ENCODE measurements at regions not wholly inside any gene's neighbourhood (a gene's known extent, or its start where the extent isn't known, plus 50 kb on each side); places are given as distances from the start of the nearest gene placed in this dataset.
"Not testable (repeated sequence)": the region's sequence is repeated elsewhere in the genome, so short reads cannot be mapped to it uniquely, and the experiment has no call there.

DNA sequence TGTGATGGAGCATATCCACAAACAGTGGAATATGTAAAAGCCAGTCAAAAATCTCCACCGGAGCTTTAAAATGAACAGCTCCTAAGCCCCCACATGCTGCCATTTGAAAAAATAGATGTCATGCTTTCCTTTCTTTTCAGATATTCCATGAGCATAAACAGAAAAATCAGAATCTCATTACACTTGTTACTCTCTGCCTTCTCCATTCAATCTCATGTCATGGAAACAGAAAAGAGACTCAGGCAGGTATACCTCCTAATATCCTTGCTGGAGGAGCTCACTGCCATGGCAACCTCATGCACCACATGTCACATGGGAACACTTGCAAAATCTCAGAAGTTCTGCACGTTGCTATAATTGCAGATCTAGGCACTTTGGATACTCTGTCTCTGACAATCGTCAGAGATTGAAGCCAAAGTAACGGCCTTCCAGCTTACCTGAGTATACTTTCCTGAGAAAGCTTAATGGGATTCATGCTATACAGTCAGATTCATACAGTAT is 317.0 kb upstream of the ADAMTS9 start (continued):
- TF ChIP-seq JUNB (IDR thresholded peaks at IDR 0.05; ENCODE audit: unreplicated experiment) = no peak
- no peak for TF ChIP-seq POLR2AphosphoS5 (IDR thresholded peaks at IDR 0.05; ENCODE audit: low read depth)

- no peak overlapping the region for H3K4me2 ChIP-seq
- H3K27ac ChIP-seq (ENCODE audit: low read depth) = no peak overlapping the region
- H3K36me3 ChIP-seq (ENCODE audit: insufficient read depth) = no peaks in the 10 kb centered on the region
- H3K79me2 ChIP-seq (replicated peaks; ENCODE audit: insufficient read depth) = no peaks in the 10 kb centered on the region
- H3K27me3 Mint-ChIP-seq (ENCODE audit: insufficient read depth, low read depth, poor library complexity) = no peaks in the 10 kb centered on the region
- no peak overlapping the region for H3K27ac Mint-ChIP-seq
- DNase-seq (ENCODE audit: low spot score) (no peak), ATAC-seq (no peak)
- no peaks in the 10 kb centered on the region for H3K27me3 ChIP-seq (ENCODE audit: insufficient read depth)
- no peak overlapping the region for H3K4me3 Mint-ChIP-seq
- no peaks in the 10 kb centered on the region for H3F3A ChIP-seq (replicated peaks; ENCODE audit: low read depth)
- no peaks in the 10 kb centered on the region for H3K4me1 Mint-ChIP-seq
- H3K4me1 ChIP-seq (ENCODE audit: insufficient read depth) = no peaks in the 10 kb centered on the region
- no peaks in the 10 kb centered on the region for H3K36me3 Mint-ChIP-seq (ENCODE audit: low read depth)
- no peak overlapping the region for H3K4me3 ChIP-seq
- no peaks in the 10 kb centered on the region for H4K20me1 ChIP-seq (replicated peaks; ENCODE audit: insufficient read depth)
- H2AFZ ChIP-seq = 0 out of 2 replicates have a peak overlapping the region, but pooled peaks have one; percentile 14
- H3K9me3 Mint-ChIP-seq = no peaks in the 10 kb centered on the region
- no peaks in the 10 kb centered on the region; the same call in 1 of the 2 replicates for H3K9me2 ChIP-seq (ENCODE audit: insufficient read depth)
- TF ChIP-seq NANOG (IDR thresholded peaks at IDR 0.05; ENCODE audit: borderline replicate concordance) (no peak), JUNB (IDR thresholded peaks at IDR 0.05; ENCODE audit: unreplicated experiment) (no peak)
- TF ChIP-seq, protein P1, sequence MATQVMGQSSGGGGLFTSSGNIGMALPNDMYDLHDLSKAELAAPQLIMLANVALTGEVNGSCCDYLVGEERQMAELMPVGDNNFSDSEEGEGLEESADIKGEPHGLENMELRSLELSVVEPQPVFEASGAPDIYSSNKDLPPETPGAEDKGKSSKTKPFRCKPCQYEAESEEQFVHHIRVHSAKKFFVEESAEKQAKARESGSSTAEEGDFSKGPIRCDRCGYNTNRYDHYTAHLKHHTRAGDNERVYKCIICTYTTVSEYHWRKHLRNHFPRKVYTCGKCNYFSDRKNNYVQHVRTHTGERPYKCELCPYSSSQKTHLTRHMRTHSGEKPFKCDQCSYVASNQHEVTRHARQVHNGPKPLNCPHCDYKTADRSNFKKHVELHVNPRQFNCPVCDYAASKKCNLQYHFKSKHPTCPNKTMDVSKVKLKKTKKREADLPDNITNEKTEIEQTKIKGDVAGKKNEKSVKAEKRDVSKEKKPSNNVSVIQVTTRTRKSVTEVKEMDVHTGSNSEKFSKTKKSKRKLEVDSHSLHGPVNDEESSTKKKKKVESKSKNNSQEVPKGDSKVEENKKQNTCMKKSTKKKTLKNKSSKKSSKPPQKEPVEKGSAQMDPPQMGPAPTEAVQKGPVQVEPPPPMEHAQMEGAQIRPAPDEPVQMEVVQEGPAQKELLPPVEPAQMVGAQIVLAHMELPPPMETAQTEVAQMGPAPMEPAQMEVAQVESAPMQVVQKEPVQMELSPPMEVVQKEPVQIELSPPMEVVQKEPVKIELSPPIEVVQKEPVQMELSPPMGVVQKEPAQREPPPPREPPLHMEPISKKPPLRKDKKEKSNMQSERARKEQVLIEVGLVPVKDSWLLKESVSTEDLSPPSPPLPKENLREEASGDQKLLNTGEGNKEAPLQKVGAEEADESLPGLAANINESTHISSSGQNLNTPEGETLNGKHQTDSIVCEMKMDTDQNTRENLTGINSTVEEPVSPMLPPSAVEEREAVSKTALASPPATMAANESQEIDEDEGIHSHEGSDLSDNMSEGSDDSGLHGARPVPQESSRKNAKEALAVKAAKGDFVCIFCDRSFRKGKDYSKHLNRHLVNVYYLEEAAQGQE (IDR thresholded peaks at IDR 0.05; ENCODE audit: unreplicated experiment) = no peak
These were observed 316.5 kb upstream of the ADAMTS9 start for GRCh38 chr3:65004306-65004705.

GRCh38 chr3:65001119-65001518 is 313.3 kb upstream of the ADAMTS9 start:
- H3K36me3 ChIP-seq (ENCODE audit: insufficient read depth); H4K20me1 ChIP-seq (replicated peaks; ENCODE audit: insufficient read depth); H3K9me2 ChIP-seq (ENCODE audit: insufficient read depth); H3K79me2 ChIP-seq (replicated peaks; ENCODE audit: insufficient read depth); H3K36me3 Mint-ChIP-seq (ENCODE audit: low read depth); H3K27ac Mint-ChIP-seq; H3K4me3 ChIP-seq; H3K4me2 ChIP-seq; H2AFZ ChIP-seq; H3K4me3 Mint-ChIP-seq; DNase-seq (ENCODE audit: low spot score); H3K27me3 Mint-ChIP-seq (ENCODE audit: insufficient read depth, low read depth, poor library complexity); H3F3A ChIP-seq (replicated peaks; ENCODE audit: low read depth); ATAC-seq; H3K9me3 Mint-ChIP-seq; H3K27me3 ChIP-seq (ENCODE audit: insufficient read depth); H3K27ac ChIP-seq (ENCODE audit: low read depth); H3K4me1 ChIP-seq (ENCODE audit: insufficient read depth): not testable (repeated sequence)
- H3K4me1 Mint-ChIP-seq = peaks cover 11% of the 10 kb centered on the region

DNA sequence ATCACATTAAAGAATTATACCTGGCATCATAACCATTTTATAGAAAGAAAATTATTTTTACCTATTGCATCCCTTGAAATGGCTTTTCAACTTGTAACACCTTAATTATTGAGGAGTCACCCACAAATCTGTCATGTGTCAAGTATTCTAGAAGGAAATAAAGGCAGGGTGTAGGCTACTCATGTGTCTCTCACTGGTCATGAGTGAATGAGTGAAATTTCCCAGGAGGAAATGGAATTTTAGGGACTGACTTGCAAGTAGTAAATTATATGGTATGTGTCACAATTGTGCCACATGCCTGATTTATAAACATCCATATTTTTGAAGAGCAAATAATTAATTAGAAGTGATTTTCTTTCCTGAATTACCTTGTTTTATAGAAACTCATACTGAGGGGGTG is 310.5 kb upstream of the ADAMTS9 start:
- Histone ChIP-seq H3K9me2 (ENCODE audit: insufficient read depth) (no peaks in the 10 kb centered on the region), H3K4me2 (no peak overlapping the region)
- no peak for TF ChIP-seq EZH2 (IDR thresholded peaks at IDR 0.05; ENCODE audit: low read depth, unreplicated experiment)
- TF ChIP-seq ZNF331 (CRISPR knock-in tag; IDR thresholded peaks at IDR 0.05; ENCODE audit: low read depth) = no peak
- TF ChIP-seq STAT1 (IDR thresholded peaks at IDR 0.05; ENCODE audit: unreplicated experiment) = no peak
- TF ChIP-seq JUNB (IDR thresholded peaks at IDR 0.05; ENCODE audit: unreplicated experiment) = no peak

More for the DNA sequence above, 310.5 kb upstream of the ADAMTS9 start:
- H4K20me1 ChIP-seq (replicated peaks; ENCODE audit: insufficient read depth) = no peaks in the 10 kb centered on the region
- Mint-ChIP-seq H3K4me3 (no peak overlapping the region), H3K36me3 (ENCODE audit: low read depth) (no peaks in the 10 kb centered on the region), H3K4me1 (peaks cover 38% of the 10 kb centered on the region), H3K9me3 (no peaks in the 10 kb centered on the region), H3K27me3 (ENCODE audit: insufficient read depth, low read depth, poor library complexity) (no peaks in the 10 kb centered on the region), H3K27ac (no peak overlapping the region)
- ATAC-seq (no peak), DNase-seq (ENCODE audit: low spot score) (no peak)
- no peaks in the 10 kb centered on the region for H3K79me2 ChIP-seq (replicated peaks; ENCODE audit: insufficient read depth)
- H2AFZ ChIP-seq = no peak overlapping the region
- no peak overlapping the region for H3K27ac ChIP-seq (ENCODE audit: low read depth)
- H3K36me3 ChIP-seq (ENCODE audit: insufficient read depth) = no peaks in the 10 kb centered on the region
- H3K4me1 ChIP-seq (ENCODE audit: insufficient read depth) = peaks cover 24% of the 10 kb centered on the region
- no peaks in the 10 kb centered on the region for H3K27me3 ChIP-seq (ENCODE audit: insufficient read depth)
- H3K4me3 ChIP-seq = no peak overlapping the region
- no peaks in the 10 kb centered on the region for H3F3A ChIP-seq (replicated peaks; ENCODE audit: low read depth)
